CD4-positive, CD25-positive, alpha-beta regulatory T cell (primary cell): ENCODE measurements at regions not wholly inside any gene's neighbourhood (a gene's known extent, or its start where the extent isn't known, plus 50 kb on each side); places are given as distances from the start of the nearest gene placed in this dataset.

ENCODE experiments used
- ATAC-seq, 2 donors: fragments of 150-1000 bp; cut with Tn5 transposase; one replicate each; pipeline ENCODE4 v1.10.0; 2021; ENCODE audit warnings: low read depth in 2 of 2, moderate number of reproducible peaks in 2 of 2, moderate library complexity in 1 of 2
- DNase-seq, 3 donors: peaks; one replicate each; pipeline versions ENCODE4 v3.0.0 to v3.0.0-alpha.2; 2012 to 2022; ENCODE audit warnings: mixed read lengths in 1 of 3
- H3K27ac ChIP-seq: one replicate; pipeline ENCODE4 v1.7.0; 2013; ENCODE audit warnings: mild to moderate bottlenecking, low read length; ENCODE audit not compliant: insufficient read depth, poor library complexity, severe bottlenecking
- H3K27me3 ChIP-seq: one replicate; pipeline ENCODE4 v1.7.0; 2013; ENCODE audit warnings: low read length; ENCODE audit not compliant: control insufficient read depth, insufficient read depth
- H3K36me3 ChIP-seq: one replicate; pipeline ENCODE4 v1.7.0; 2013; ENCODE audit warnings: mild to moderate bottlenecking, low read length, moderate library complexity; ENCODE audit not compliant: control insufficient read depth, insufficient read depth
- H3K4me1 ChIP-seq: 2 replicates; pipeline ENCODE4 v1.7.0; 2013; ENCODE audit warnings: mild to moderate bottlenecking, low read length; ENCODE audit not compliant: insufficient read depth, control insufficient read depth, poor library complexity, severe bottlenecking
- H3K4me3 ChIP-seq: one replicate; pipeline ENCODE4 v1.7.0; 2013; ENCODE audit warnings: low read depth, mild to moderate bottlenecking, low read length, moderate library complexity
- H3K9me3 ChIP-seq, 2 experiments: 1 replicate in 1 of 2; 2 replicates in 1 of 2; pipeline ENCODE4 v1.7.0; 2013; ENCODE audit warnings: low read length in 2 of 2, mild to moderate bottlenecking in 1 of 2, moderate library complexity in 1 of 2; ENCODE audit not compliant: control insufficient read depth in 2 of 2
- H3K27ac Mint-ChIP-seq, 3 donors: one replicate each; pipeline ENCODE4 v1.8.0; 2020 to 2022; ENCODE audit warnings: mild to moderate bottlenecking in 3 of 3, mixed read lengths in 3 of 3, moderate library complexity in 2 of 3
- H3K27me3 Mint-ChIP-seq: one replicate; pipeline ENCODE4 v1.8.0; 2022; ENCODE audit warnings: mild to moderate bottlenecking, mixed read lengths
- H3K36me3 Mint-ChIP-seq: one replicate; pipeline ENCODE4 v1.8.0; 2020; ENCODE audit warnings: mixed read lengths
- H3K4me1 Mint-ChIP-seq, 4 donors: one replicate each; pipeline ENCODE4 v1.8.0; 2020 to 2022; ENCODE audit warnings: mixed read lengths in 4 of 4, mild to moderate bottlenecking in 1 of 4
- H3K4me3 Mint-ChIP-seq, 4 donors: one replicate each; pipeline ENCODE4 v1.8.0; 2020 to 2022; ENCODE audit warnings: mild to moderate bottlenecking in 4 of 4, mixed read lengths in 4 of 4, moderate library complexity in 3 of 4
- H3K9me3 Mint-ChIP-seq, 7 donors: one replicate each; pipeline ENCODE4 v1.8.0; 2020 to 2022; ENCODE audit warnings: mixed read lengths in 7 of 7, mild to moderate bottlenecking in 3 of 7, moderate library complexity in 2 of 7

DNA sequence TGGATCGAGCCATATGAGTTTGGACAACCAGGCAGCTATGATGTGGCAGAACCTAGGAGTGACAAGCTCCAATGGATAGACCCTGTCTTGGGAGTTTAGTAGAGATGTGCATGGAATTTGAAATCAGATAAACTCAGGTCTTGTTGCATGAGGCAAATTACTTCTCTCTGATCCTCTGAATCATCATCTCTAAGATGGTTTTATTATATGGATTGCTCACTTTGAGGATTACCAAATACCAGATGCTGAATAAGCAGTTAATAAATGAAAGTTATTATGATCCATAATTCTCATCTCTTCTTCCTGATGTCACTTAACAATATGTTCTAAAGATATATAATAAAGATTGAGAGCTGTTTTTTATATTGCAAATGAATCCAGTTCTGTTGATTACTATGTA is 622.2 kb downstream of the NTRK3 start:
- no peaks in the 10 kb centered on the region for H3K4me1 Mint-ChIP-seq

GRCh38 chr15:87633525-87633924 is 623.0 kb downstream of the NTRK3 start:
- no peaks in the 10 kb centered on the region for H3K9me3 ChIP-seq
- no peaks in the 10 kb centered on the region for H3K36me3 ChIP-seq
- Mint-ChIP-seq H3K4me1 (no peaks in the 10 kb centered on the region), H3K9me3 (peaks cover 0 to 4% (median 0%) of the 10 kb centered on the region in 7 donors), H3K36me3 (no peaks in the 10 kb centered on the region), H3K4me3 (no peak overlapping the region), H3K27ac (no peak overlapping the region), H3K27me3 (no peaks in the 10 kb centered on the region)
- no peaks in the 10 kb centered on the region for H3K4me1 ChIP-seq
- H3K27me3 ChIP-seq = no peaks in the 10 kb centered on the region
- H3K27ac ChIP-seq = no peak overlapping the region
- no peak overlapping the region for H3K4me3 ChIP-seq
- ATAC-seq = no peak
- no peak for DNase-seq

More for the DNA sequence above, 622.2 kb downstream of the NTRK3 start:
- Mint-ChIP-seq H3K27me3 (no peaks in the 10 kb centered on the region), H3K9me3 (peaks cover 0 to 4% (median 0%) of the 10 kb centered on the region in 7 donors), H3K27ac (no peak overlapping the region), H3K36me3 (no peaks in the 10 kb centered on the region), H3K4me3 (no peak overlapping the region)
- ATAC-seq (no peak), DNase-seq (no peak)
- H3K27me3 ChIP-seq = no peaks in the 10 kb centered on the region
- H3K4me3 ChIP-seq = no peak overlapping the region
- no peaks in the 10 kb centered on the region for H3K4me1 ChIP-seq
- H3K27ac ChIP-seq = no peak overlapping the region
- no peaks in the 10 kb centered on the region for H3K36me3 ChIP-seq
- H3K9me3 ChIP-seq = no peaks in the 10 kb centered on the region

DNA sequence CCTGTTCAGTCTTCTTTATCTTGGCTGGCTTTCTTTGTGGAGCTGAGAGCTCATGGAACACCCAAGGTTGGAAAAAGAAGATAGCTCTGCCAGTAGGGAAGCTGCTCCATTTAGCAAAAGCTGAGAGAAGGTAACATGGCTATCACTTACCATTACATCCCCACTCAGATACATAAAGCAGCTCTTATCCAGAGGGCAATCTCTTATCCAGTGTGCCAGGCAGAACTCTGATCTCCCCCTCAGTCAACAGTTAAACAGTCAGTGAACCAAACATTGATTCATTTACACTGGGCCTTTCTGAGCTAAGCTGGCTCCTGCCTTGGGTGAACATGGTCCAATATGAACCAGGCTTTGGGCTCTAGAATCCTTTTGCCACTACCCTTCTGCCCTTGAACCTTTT is 624.2 kb downstream of the NTRK3 start:
- H3K36me3 Mint-ChIP-seq = no peaks in the 10 kb centered on the region
- no peaks in the 10 kb centered on the region for H3K9me3 ChIP-seq
- peaks cover 0 to 4% (median 0%) of the 10 kb centered on the region in 7 donors for H3K9me3 Mint-ChIP-seq
- H3K27ac ChIP-seq = no peak overlapping the region
- H3K27ac Mint-ChIP-seq = no peak overlapping the region
- no peaks in the 10 kb centered on the region for H3K4me1 ChIP-seq
- H3K27me3 ChIP-seq = no peaks in the 10 kb centered on the region
- H3K4me3 ChIP-seq = no peak overlapping the region
- no peaks in the 10 kb centered on the region for H3K4me1 Mint-ChIP-seq
- no peaks in the 10 kb centered on the region for H3K36me3 ChIP-seq
- ATAC-seq = no peak
- no peaks in the 10 kb centered on the region for H3K27me3 Mint-ChIP-seq
- H3K4me3 Mint-ChIP-seq = no peak overlapping the region
- DNase-seq = no peak

DNA sequence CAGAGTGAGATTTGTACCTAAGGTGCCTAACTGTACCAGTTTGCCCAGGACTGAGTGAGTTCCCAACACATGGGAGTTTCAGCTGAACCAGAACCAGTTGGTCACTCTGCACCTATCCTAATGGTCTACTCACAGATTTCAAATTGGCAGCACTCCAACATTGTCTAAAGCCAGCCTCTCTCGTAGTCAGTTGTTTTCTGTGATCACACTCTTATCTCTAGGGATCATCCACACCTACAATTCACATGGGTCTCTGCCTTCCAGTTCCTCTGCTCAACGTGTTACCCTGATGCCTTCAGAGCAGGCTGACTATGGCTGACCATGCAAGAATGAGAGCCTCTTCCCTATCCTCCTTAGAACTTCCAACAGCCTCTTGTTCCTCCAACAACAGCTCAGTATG is 624.8 kb downstream of the NTRK3 start:
- Histone ChIP-seq H3K36me3 (no peaks in the 10 kb centered on the region), H3K9me3 (no peaks in the 10 kb centered on the region), H3K27me3 (no peaks in the 10 kb centered on the region), H3K4me3 (no peak overlapping the region), H3K27ac (no peak overlapping the region), H3K4me1 (no peaks in the 10 kb centered on the region)
- no peak for DNase-seq
- no peaks in the 10 kb centered on the region for H3K27me3 Mint-ChIP-seq
- H3K4me3 Mint-ChIP-seq = no peak overlapping the region
- no peaks in the 10 kb centered on the region for H3K4me1 Mint-ChIP-seq
- H3K9me3 Mint-ChIP-seq = peaks cover 0 to 4% (median 0%) of the 10 kb centered on the region in 7 donors
- no peaks in the 10 kb centered on the region for H3K36me3 Mint-ChIP-seq
- ATAC-seq = no peak
- H3K27ac Mint-ChIP-seq = no peak overlapping the region

DNA sequence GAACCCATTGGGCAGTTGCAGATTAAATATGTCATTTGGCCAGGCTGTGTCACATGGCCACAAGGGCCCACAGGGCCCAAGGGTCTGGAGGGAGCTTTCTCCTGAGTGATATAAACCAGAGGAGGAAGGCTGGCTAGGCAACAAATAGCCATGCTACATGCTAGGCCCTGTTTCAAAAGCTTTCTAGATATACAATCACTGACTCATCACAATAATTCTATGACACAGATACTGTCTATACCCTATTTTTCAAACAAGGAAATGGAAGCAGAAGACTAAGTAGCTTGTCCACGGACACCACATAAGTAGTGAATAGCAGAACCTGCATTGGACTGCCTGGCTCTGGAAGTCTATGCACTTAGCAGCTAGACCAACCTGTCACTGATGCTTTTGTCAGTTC is 625.4 kb downstream of the NTRK3 start:
- Histone ChIP-seq H3K9me3 (no peaks in the 10 kb centered on the region), H3K4me1 (no peaks in the 10 kb centered on the region), H3K27me3 (no peaks in the 10 kb centered on the region), H3K27ac (no peak overlapping the region), H3K36me3 (no peaks in the 10 kb centered on the region), H3K4me3 (no peak overlapping the region)
- H3K4me1 Mint-ChIP-seq = no peaks in the 10 kb centered on the region
- ATAC-seq (no peak), DNase-seq (no peak)
- H3K27ac Mint-ChIP-seq = no peak overlapping the region
- no peaks in the 10 kb centered on the region for H3K27me3 Mint-ChIP-seq
- no peaks in the 10 kb centered on the region for H3K36me3 Mint-ChIP-seq
- H3K4me3 Mint-ChIP-seq = no peak overlapping the region
- H3K9me3 Mint-ChIP-seq = peaks cover 0 to 4% (median 0%) of the 10 kb centered on the region in 7 donors

- DNase-seq = no peak
- Mint-ChIP-seq H3K27me3 (no peaks in the 10 kb centered on the region), H3K27ac (no peak overlapping the region), H3K36me3 (no peaks in the 10 kb centered on the region), H3K4me1 (no peaks in the 10 kb centered on the region), H3K9me3 (peaks cover 0 to 4% (median 3%) of the 10 kb centered on the region in 7 donors), H3K4me3 (no peak overlapping the region)
- H3K27ac ChIP-seq = no peak overlapping the region
- H3K27me3 ChIP-seq = no peaks in the 10 kb centered on the region
- H3K4me1 ChIP-seq = no peaks in the 10 kb centered on the region
- ATAC-seq = no peak
- no peak overlapping the region for H3K4me3 ChIP-seq
- H3K9me3 ChIP-seq = no peaks in the 10 kb centered on the region
- no peaks in the 10 kb centered on the region for H3K36me3 ChIP-seq
These were observed 628.2 kb downstream of the NTRK3 start for GRCh38 chr15:87628311-87628710.

- H3K9me3 ChIP-seq = no peaks in the 10 kb centered on the region
- Mint-ChIP-seq H3K4me3 (no peak overlapping the region), H3K27me3 (no peaks in the 10 kb centered on the region), H3K27ac (no peak overlapping the region), H3K36me3 (no peaks in the 10 kb centered on the region), H3K4me1 (no peaks in the 10 kb centered on the region), H3K9me3 (peaks cover 0 to 9% (median 3%) of the 10 kb centered on the region in 7 donors)
- H3K4me1 ChIP-seq = no peaks in the 10 kb centered on the region
- H3K27ac ChIP-seq = no peak overlapping the region
- no peak for ATAC-seq
- no peaks in the 10 kb centered on the region for H3K27me3 ChIP-seq
- no peak for DNase-seq
- no peak overlapping the region for H3K4me3 ChIP-seq
- H3K36me3 ChIP-seq = no peaks in the 10 kb centered on the region
These were observed 629.7 kb downstream of the NTRK3 start for GRCh38 chr15:87626860-87627259.

DNA sequence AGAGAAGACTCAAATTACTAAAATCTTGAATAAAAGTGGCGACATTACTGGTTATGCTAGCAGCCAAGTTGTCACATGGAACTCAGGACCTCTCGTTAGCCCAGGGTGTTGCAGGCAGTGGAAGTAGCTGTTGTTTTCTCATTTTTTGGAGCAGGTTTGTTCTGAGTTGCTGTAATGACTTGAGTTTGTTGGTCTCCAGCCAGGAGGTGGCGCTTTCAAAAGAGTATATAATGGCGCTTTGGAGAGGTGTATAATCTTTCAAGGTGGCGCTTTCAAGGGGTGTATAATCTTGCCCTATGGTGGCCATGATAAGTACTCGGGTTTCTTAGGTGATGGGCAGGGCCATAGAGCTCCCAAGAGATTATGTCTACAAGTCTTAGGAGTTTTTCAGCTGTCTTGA is 632.7 kb downstream of the NTRK3 start:
- no peak overlapping the region for H3K4me3 Mint-ChIP-seq
- peaks cover 0 to 3% of the 10 kb centered on the region in 2 experiments for H3K9me3 ChIP-seq
- H3K27ac ChIP-seq = no peak overlapping the region
- H3K27me3 ChIP-seq = no peaks in the 10 kb centered on the region
- H3K4me1 ChIP-seq = no peaks in the 10 kb centered on the region
- DNase-seq (peak in 1 of 3 donors; percentile 21), ATAC-seq (no peak)
- peaks cover 0 to 10% (median 4%) of the 10 kb centered on the region in 7 donors for H3K9me3 Mint-ChIP-seq
- H3K4me1 Mint-ChIP-seq = peaks cover 0 to 1% (median 0%) of the 10 kb centered on the region in 4 donors
- no peaks in the 10 kb centered on the region for H3K27me3 Mint-ChIP-seq
- H3K36me3 ChIP-seq = no peaks in the 10 kb centered on the region
- H3K36me3 Mint-ChIP-seq = no peaks in the 10 kb centered on the region
- H3K27ac Mint-ChIP-seq = no peak overlapping the region
- no peak overlapping the region for H3K4me3 ChIP-seq
